HEK293 (cell line): ENCODE measurements at regions not wholly inside any gene's neighbourhood (a gene's known extent, or its start where the extent isn't known, plus 50 kb on each side); places are given as distances from the start of the nearest gene placed in this dataset.

Experiments used
- BCL11B ChIP-seq: fragments of 450-650 bp; formaldehyde crosslinking; IDR thresholded peaks from 2 replicates; pipeline ENCODE4 v1.5.1; 2016; ENCODE audit warnings: low read depth, missing biosample characterization, missing genetic modification characterization
- ZNF146 ChIP-seq: fragments of 450-650 bp; formaldehyde crosslinking; IDR thresholded peaks from 2 replicates; pipeline ENCODE4 v1.5.1; 2016; ENCODE audit warnings: missing biosample characterization, missing genetic modification characterization
- ZNF350 ChIP-seq: fragments of 450-650 bp; formaldehyde crosslinking; IDR thresholded peaks from 2 replicates; pipeline ENCODE4 v1.5.0; 2017; ENCODE audit warnings: missing biosample characterization, mild to moderate bottlenecking, missing genetic modification characterization
- ZNF701 ChIP-seq: fragments of 450-650 bp; formaldehyde crosslinking; IDR thresholded peaks from 2 replicates; pipeline ENCODE4 v1.5.1; 2016; ENCODE audit warnings: missing biosample characterization, missing genetic modification characterization
- TF ChIP-seq, protein P1 (sequence below): fragments of 450-650 bp; formaldehyde crosslinking; IDR thresholded peaks from 2 replicates; pipeline ENCODE4 v1.5.1; 2016; ENCODE audit warnings: missing biosample characterization, missing genetic modification characterization

DNA sequence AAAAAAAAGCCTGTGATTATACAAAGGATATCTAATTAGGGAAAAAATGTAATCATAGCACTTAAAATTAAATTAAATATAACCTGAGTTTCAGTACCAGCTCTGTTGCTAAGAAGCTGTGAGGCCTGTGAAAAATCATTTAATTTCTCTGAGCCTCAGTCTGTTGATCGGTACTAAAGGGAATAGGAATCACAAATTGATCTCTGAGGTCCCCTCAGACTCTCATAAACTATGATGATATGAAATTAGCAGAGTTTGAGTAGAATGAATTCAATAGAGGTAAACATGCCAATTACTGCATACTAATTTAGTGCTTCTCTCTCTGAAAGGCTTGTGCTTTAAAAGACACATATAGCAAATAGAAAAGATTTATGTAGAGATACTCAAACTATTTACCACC, 416.8 kb upstream of the NCAM2 start:
- TF ChIP-seq, protein P1, sequence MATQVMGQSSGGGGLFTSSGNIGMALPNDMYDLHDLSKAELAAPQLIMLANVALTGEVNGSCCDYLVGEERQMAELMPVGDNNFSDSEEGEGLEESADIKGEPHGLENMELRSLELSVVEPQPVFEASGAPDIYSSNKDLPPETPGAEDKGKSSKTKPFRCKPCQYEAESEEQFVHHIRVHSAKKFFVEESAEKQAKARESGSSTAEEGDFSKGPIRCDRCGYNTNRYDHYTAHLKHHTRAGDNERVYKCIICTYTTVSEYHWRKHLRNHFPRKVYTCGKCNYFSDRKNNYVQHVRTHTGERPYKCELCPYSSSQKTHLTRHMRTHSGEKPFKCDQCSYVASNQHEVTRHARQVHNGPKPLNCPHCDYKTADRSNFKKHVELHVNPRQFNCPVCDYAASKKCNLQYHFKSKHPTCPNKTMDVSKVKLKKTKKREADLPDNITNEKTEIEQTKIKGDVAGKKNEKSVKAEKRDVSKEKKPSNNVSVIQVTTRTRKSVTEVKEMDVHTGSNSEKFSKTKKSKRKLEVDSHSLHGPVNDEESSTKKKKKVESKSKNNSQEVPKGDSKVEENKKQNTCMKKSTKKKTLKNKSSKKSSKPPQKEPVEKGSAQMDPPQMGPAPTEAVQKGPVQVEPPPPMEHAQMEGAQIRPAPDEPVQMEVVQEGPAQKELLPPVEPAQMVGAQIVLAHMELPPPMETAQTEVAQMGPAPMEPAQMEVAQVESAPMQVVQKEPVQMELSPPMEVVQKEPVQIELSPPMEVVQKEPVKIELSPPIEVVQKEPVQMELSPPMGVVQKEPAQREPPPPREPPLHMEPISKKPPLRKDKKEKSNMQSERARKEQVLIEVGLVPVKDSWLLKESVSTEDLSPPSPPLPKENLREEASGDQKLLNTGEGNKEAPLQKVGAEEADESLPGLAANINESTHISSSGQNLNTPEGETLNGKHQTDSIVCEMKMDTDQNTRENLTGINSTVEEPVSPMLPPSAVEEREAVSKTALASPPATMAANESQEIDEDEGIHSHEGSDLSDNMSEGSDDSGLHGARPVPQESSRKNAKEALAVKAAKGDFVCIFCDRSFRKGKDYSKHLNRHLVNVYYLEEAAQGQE (tag by site-specific recombination), result no peak
- TF ChIP-seq BCL11B (tag by site-specific recombination), result no peak
- TF ChIP-seq ZNF350 (tag by site-specific recombination), result no peak
- no peak for TF ChIP-seq ZNF146 (tag by site-specific recombination)
- TF ChIP-seq ZNF701 (tag by site-specific recombination), result no peak
